AG04449 (cell line): ENCODE measurements at regions not wholly inside any gene's neighbourhood (a gene's known extent, or its start where the extent isn't known, plus 50 kb on each side); places are given as distances from the start of the nearest gene placed in this dataset.
"Not testable (repeated sequence)": the region's sequence is repeated elsewhere in the genome, so short reads cannot be mapped to it uniquely, and the experiment has no call there.

Experiments
- CTCF ChIA-PET: fragments of 350-600 bp; formaldehyde crosslinking; extraction: SDS; loops from one replicate; lab custom pipeline; 2021; ENCODE audit warnings: antibody characterized with exemption; lab: Yijun Ruan, JAX
- POLR2A ChIA-PET: fragments of 400-600, 350-600 bp; formaldehyde crosslinking; extraction: SDS; loops from one replicate; lab custom pipeline; 2020; ENCODE audit warnings: antibody characterized with exemption, inconsistent platforms; lab: Yijun Ruan, JAX
- DNase-seq: peaks from one replicate; pipeline ENCODE4 v3.0.0-alpha.2; 2010; ENCODE audit warnings: low read depth, low spot score
- H3K4me3 ChIP-seq: 2 replicates; pipeline ENCODE4 v1.5.1; 2011; ENCODE audit warnings: low read depth, mild to moderate bottlenecking, control low read depth, low read length
- CTCF ChIP-seq: IDR thresholded peaks from one replicate; pipeline ENCODE4 v1.5.1; 2011; ENCODE audit warnings: mild to moderate bottlenecking, moderate library complexity, low read length, control low read depth, inconsistent platforms; ENCODE audit not compliant: insufficient read depth; ENCODE audit errors: missing control alignments

GRCh38 chr5:20331826-20332225 lies 343.8 kb upstream of the CDH18 start:
- ChIA-PET CTCF (no interaction called here), POLR2A (no interaction called here)
- H3K4me3 ChIP-seq, result no peak overlapping the region
- DNase-seq, result no peak
- TF ChIP-seq CTCF, result no peak

GRCh38 chr5:20323323-20323722 lies 335.3 kb upstream of the CDH18 start:
- no peak for TF ChIP-seq CTCF
- ChIA-PET CTCF (no interaction called here), POLR2A (no interaction called here)
- H3K4me3 ChIP-seq, result no peak overlapping the region
- DNase-seq, result no peak

- POLR2A ChIA-PET, result no interaction called here
- CTCF ChIA-PET, result no interaction called here
- no peak for TF ChIP-seq CTCF
- no peak overlapping the region for H3K4me3 ChIP-seq
- DNase-seq, result no peak
Observed at GRCh38 chr5:20307391-20307790, 319.4 kb upstream of the CDH18 start.

GRCh38 chr5:20305463-20305862 lies 317.5 kb upstream of the CDH18 start:
- POLR2A ChIA-PET, result no interaction called here
- no peak overlapping the region for H3K4me3 ChIP-seq
- DNase-seq, result no peak
- CTCF ChIA-PET, result no interaction called here
- TF ChIP-seq CTCF, result no peak

GRCh38 chr5:20304570-20304969 lies 316.6 kb upstream of the CDH18 start:
- CTCF ChIA-PET, DNase-seq, H3K4me3 ChIP-seq, POLR2A ChIA-PET: not testable (repeated sequence)

GRCh38 chr5:20300110-20300509 lies 312.1 kb upstream of the CDH18 start:
- no peak overlapping the region for H3K4me3 ChIP-seq
- no peak for DNase-seq
- TF ChIP-seq CTCF, result no peak
- ChIA-PET CTCF (no interaction called here), POLR2A (no interaction called here)

GRCh38 chr5:20294696-20295095 lies 306.7 kb upstream of the CDH18 start:
- H3K4me3 ChIP-seq, result no peak overlapping the region
- POLR2A ChIA-PET, result no interaction called here
- CTCF ChIA-PET, result no interaction called here
- DNase-seq, result no peak
- no peak for TF ChIP-seq CTCF
